IMR-90 (cell line): ENCODE measurements at regions not wholly inside any gene's neighbourhood (a gene's known extent, or its start where the extent isn't known, plus 50 kb on each side); places are given as distances from the start of the nearest gene placed in this dataset.

ENCODE experiments used
- ATAC-seq: fragments of 200-7000 bp; cut with Tn5 transposase; 2 replicates; pipeline ENCODE4 v1.9.1; 2020; ENCODE audit warnings: low read depth, mild to moderate bottlenecking, moderate library complexity
- BruUV-seq: library from RNA; stranded (reverse); fragments of 400-500 nt; replicated peaks from 2 replicates; lab custom pipeline; 2021; lab: Mats Ljungman, UMichigan
- CTCF ChIA-PET: fragments of 300-600 bp; formaldehyde crosslinking; extraction: SDS; loops from one replicate; lab custom pipeline; 2021; ENCODE audit warnings: antibody characterized with exemption; lab: Yijun Ruan, JAX
- POLR2A ChIA-PET: fragments of 300-600 bp; sonication (Branson Sonifier 250); formaldehyde crosslinking; loops from one replicate; lab custom pipeline; 2022; ENCODE audit warnings: antibody characterized with exemption; ENCODE audit not compliant: unreplicated experiment; lab: Charles Lee
- DNase-seq: peaks from one replicate; pipeline ENCODE4 v3.0.0; 2013
- H2AFZ ChIP-seq: replicated peaks from 2 replicates; pipeline ENCODE3; 2013; ENCODE audit warnings: low read length, mild to moderate bottlenecking; ENCODE audit not compliant: poor library complexity
- H2AK5ac ChIP-seq: 2 replicates; pipeline ENCODE4 v1.6.1; 2013; ENCODE audit warnings: low read depth, low read length, inconsistent platforms
- H2AK9ac ChIP-seq: replicated peaks from 2 replicates; pipeline ENCODE3; 2013; ENCODE audit warnings: mild to moderate bottlenecking, low read depth, low read length, moderate library complexity; ENCODE audit not compliant: poor library complexity
- H2BK120ac ChIP-seq: 2 replicates; pipeline ENCODE4 v1.6.1; 2013; ENCODE audit warnings: low read depth, low read length, inconsistent platforms
- H2BK15ac ChIP-seq: 3 replicates; pipeline ENCODE4 v1.6.1; 2013; ENCODE audit warnings: low read depth, low read length, inconsistent platforms
- H2BK20ac ChIP-seq: 2 replicates; pipeline ENCODE4 v1.6.1; 2013; ENCODE audit warnings: low read depth, mild to moderate bottlenecking, inconsistent platforms, low read length, moderate library complexity
- H2BK5ac ChIP-seq: 2 replicates; pipeline ENCODE4 v1.6.1; 2013; ENCODE audit warnings: mild to moderate bottlenecking, low read depth, low read length, inconsistent platforms; ENCODE audit not compliant: poor library complexity, severe bottlenecking
- H3K14ac ChIP-seq: replicated peaks from 2 replicates; pipeline ENCODE4 v1.6.1; 2013; ENCODE audit warnings: low read depth, low read length, inconsistent platforms
- H3K18ac ChIP-seq: 2 replicates; pipeline ENCODE4 v1.6.1; 2013; ENCODE audit warnings: low read depth, low read length, control low read depth
- H3K23ac ChIP-seq: 2 replicates; pipeline ENCODE4 v1.6.1; 2013; ENCODE audit warnings: low read depth, low read length, inconsistent platforms
- H3K27ac ChIP-seq: 2 replicates; pipeline ENCODE4 v1.5.1; 2013; ENCODE audit warnings: mild to moderate bottlenecking, control low read depth, low read length; ENCODE audit not compliant: insufficient read depth
- H3K27me3 ChIP-seq: 2 replicates; pipeline ENCODE4 v1.6.1; 2013; ENCODE audit warnings: low read length; ENCODE audit not compliant: control insufficient read depth, insufficient read depth
- H3K36me3 ChIP-seq: 2 replicates; pipeline ENCODE4 v1.6.1; 2013; ENCODE audit warnings: low read length, mixed read lengths; ENCODE audit not compliant: control insufficient read depth, insufficient read depth
- H3K4ac ChIP-seq: 2 replicates; pipeline ENCODE4 v1.6.1; 2013; ENCODE audit warnings: low read depth, low read length, inconsistent platforms
- H3K4me1 ChIP-seq: 2 replicates; pipeline ENCODE4 v1.6.1; 2013; ENCODE audit warnings: low read length, mixed read lengths; ENCODE audit not compliant: control insufficient read depth, insufficient read depth
- H3K4me2 ChIP-seq: 2 replicates; pipeline ENCODE4 v1.6.1; 2013; ENCODE audit warnings: low read depth, mild to moderate bottlenecking, control low read depth, low read length, moderate library complexity
- H3K4me3 ChIP-seq: 2 replicates; pipeline ENCODE4 v1.5.1; 2013; ENCODE audit warnings: low read depth, mild to moderate bottlenecking, control low read depth, low read length, moderate library complexity; ENCODE audit not compliant: insufficient read depth
- H3K56ac ChIP-seq: 2 replicates; pipeline ENCODE4 v1.6.1; 2013; ENCODE audit warnings: low read length, inconsistent platforms; ENCODE audit not compliant: insufficient read depth; ENCODE audit errors: extremely low read depth
- H3K79me1 ChIP-seq, 2 experiments: 2 replicates each; pipeline ENCODE4 v1.6.1; 2013; ENCODE audit warnings: low read length in 2 of 2, inconsistent platforms in 1 of 2, low read depth in 1 of 2
- H3K9ac ChIP-seq: 2 replicates; pipeline ENCODE4 v1.6.1; 2013; ENCODE audit warnings: low read depth, low read length, control low read depth
- H3K9me1 ChIP-seq: 2 replicates; pipeline ENCODE4 v1.6.1; 2013; ENCODE audit warnings: low read length, inconsistent platforms; ENCODE audit not compliant: insufficient read depth
- H3K9me3 ChIP-seq: 2 replicates; pipeline ENCODE4 v1.6.1; 2013; ENCODE audit warnings: low read length; ENCODE audit not compliant: control insufficient read depth, insufficient read depth
- H4K20me1 ChIP-seq: 2 replicates; pipeline ENCODE4 v1.6.1; 2013; ENCODE audit warnings: low read length, inconsistent platforms; ENCODE audit not compliant: insufficient read depth
- H4K5ac ChIP-seq: 2 replicates; pipeline ENCODE4 v1.6.1; 2013; ENCODE audit warnings: mild to moderate bottlenecking, low read depth, low read length, control low read depth
- H4K8ac ChIP-seq, 2 experiments: 2 replicates each; pipeline ENCODE4 v1.6.1; 2013; ENCODE audit warnings: low read depth in 2 of 2, low read length in 2 of 2, control low read depth in 1 of 2, inconsistent platforms in 1 of 2
- H4K91ac ChIP-seq: 2 replicates; pipeline ENCODE4 v1.6.1; 2013; ENCODE audit warnings: low read depth, low read length, inconsistent platforms; ENCODE audit not compliant: insufficient read depth
- BHLHE40 ChIP-seq: fragments of 150-350 bp; IDR thresholded peaks from 2 replicates; pipeline ENCODE4 v1.6.1; 2016; ENCODE audit warnings: mild to moderate bottlenecking, low read depth, low read length
- CEBPB ChIP-seq: IDR thresholded peaks from 2 replicates; pipeline ENCODE4 v1.6.1; 2012; ENCODE audit warnings: low read depth, low read length, improper control_type of control experiment
- CHD1 ChIP-seq: IDR thresholded peaks from 2 replicates; pipeline ENCODE4 v1.6.1; 2012; ENCODE audit warnings: low read depth, low read length, improper control_type of control experiment
- FOS ChIP-seq: fragments of 150-350 bp; IDR thresholded peaks from 2 replicates; pipeline ENCODE4 v1.6.1; 2016; ENCODE audit warnings: low read depth, low read length
- MAFK ChIP-seq: IDR thresholded peaks from 2 replicates; pipeline ENCODE4 v1.6.1; 2012; ENCODE audit warnings: low read depth, low read length, improper control_type of control experiment
- MAZ ChIP-seq: IDR thresholded peaks from 2 replicates; pipeline ENCODE4 v1.6.1; 2012; ENCODE audit warnings: low read depth, mild to moderate bottlenecking, low read length, improper control_type of control experiment, moderate library complexity, borderline replicate concordance
- MXI1 ChIP-seq: IDR thresholded peaks from 2 replicates; pipeline ENCODE4 v1.6.1; 2012; ENCODE audit warnings: low read depth, mild to moderate bottlenecking, low read length, moderate library complexity, borderline replicate concordance
- NFE2L2 ChIP-seq: fragments of 150-350 bp; IDR thresholded peaks from 2 replicates; pipeline ENCODE4 v1.6.1; 2016; ENCODE audit warnings: low read depth, mild to moderate bottlenecking, low read length
- POLR2A ChIP-seq: IDR thresholded peaks from 2 replicates; pipeline ENCODE4 v1.6.1; 2012; ENCODE audit warnings: mild to moderate bottlenecking, low read depth, low read length
- RAD21 ChIP-seq: IDR thresholded peaks from 2 replicates; pipeline ENCODE4 v1.6.1; 2012; ENCODE audit warnings: low read length, improper control_type of control experiment
- RCOR1 ChIP-seq: IDR thresholded peaks from 2 replicates; pipeline ENCODE4 v1.6.1; 2012; ENCODE audit warnings: mild to moderate bottlenecking, low read length, improper control_type of control experiment; ENCODE audit not compliant: insufficient replicate concordance
- RFX5 ChIP-seq: IDR thresholded peaks from 2 replicates; pipeline ENCODE4 v1.8.0; 2012; ENCODE audit warnings: low read depth, mild to moderate bottlenecking, low read length, moderate library complexity
- SMC3 ChIP-seq: fragments of 150-350 bp; IDR thresholded peaks from 2 replicates; pipeline ENCODE4 v1.6.1; 2016; ENCODE audit warnings: low read depth, mild to moderate bottlenecking, antibody characterized with exemption, low read length, moderate library complexity
- WGBS, 2 experiments: methylation state at CpG; one replicate each; pipeline versions ENCODE4 v1.1.5 to v1.1.7; 2013; ENCODE audit warnings: missing lambda C conversion rate in 2 of 2; ENCODE audit not compliant: insufficient read length in 1 of 2; ENCODE audit errors: extremely low coverage in 2 of 2; 5-methylcytosine and 5-hydroxymethylcytosine counted together
- dilution Hi-C: fragments of 300-500 bp; cut with HindIII; formaldehyde crosslinking; loops from one replicate; pipeline ENCODE4 v1.14.3; 2018; ENCODE audit warnings: low sequenced_read_pairs; ENCODE audit not compliant: unreplicated experiment
- in situ Hi-C: fragments of 300-500 bp; cut with MboI; formaldehyde crosslinking; loops from 3 replicates; pipeline ENCODE4 v1.14.3; 2019; ENCODE audit warnings: low sequenced_read_pairs, inconsistent platforms, mixed read lengths
- intact Hi-C: fragments of 100-400 bp; cut with micrococcal nuclease; formaldehyde crosslinking; loops from 2 replicates; pipeline ENCODE4 v1.10.0; 2022
- TF ChIP-seq, protein P1 (sequence below): fragments of 150-350 bp; IDR thresholded peaks from 2 replicates; pipeline ENCODE4 v1.6.1; 2017; ENCODE audit warnings: mild to moderate bottlenecking, antibody characterized with exemption, low read length, low read depth
- TF ChIP-seq, protein P2 (sequence below): conservative IDR thresholded peaks from 2 replicates; pipeline ENCODE4 v1.5.1; 2012; ENCODE audit warnings: mild to moderate bottlenecking, low read depth, low read length, improper control_type of control experiment
- TF ChIP-seq, protein P3 (sequence below): fragments of 150-350 bp; IDR thresholded peaks from 2 replicates; pipeline ENCODE4 v1.6.1; 2016; ENCODE audit warnings: low read depth, mild to moderate bottlenecking, low read length, moderate library complexity, borderline replicate concordance

DNA sequence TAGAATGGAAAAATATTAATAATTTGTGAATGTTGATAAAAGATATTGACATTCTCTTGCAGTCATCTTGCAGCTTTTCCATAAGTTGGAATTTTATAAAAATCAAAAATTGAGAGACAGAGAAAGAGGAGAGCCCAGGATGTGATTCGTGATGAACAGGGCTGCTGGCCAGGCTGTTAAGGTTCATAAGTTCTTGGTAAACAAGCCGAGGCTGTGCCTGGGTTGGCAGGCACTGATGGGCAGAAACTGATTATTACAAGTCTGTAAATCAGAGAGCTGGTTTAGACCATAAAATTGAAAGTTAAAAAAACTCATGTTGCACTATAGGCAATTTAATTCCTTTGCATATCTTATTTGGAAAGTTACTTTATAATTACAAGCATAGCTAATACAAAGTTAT is 533.7 kb downstream of the HAPSTR1 start:
- no peak overlapping the region for H2AK9ac ChIP-seq
- 0% methylated on average over 2 of the region's 2 CpGs; no CpG with 5 or more reads in 1 of the 2 experiments for WGBS, 2 experiments
- H4K5ac ChIP-seq = no peak overlapping the region
- dilution Hi-C loops (no loop called here), in situ Hi-C loops (no loop called here), intact Hi-C loops (no loop called here)
- H2BK15ac ChIP-seq = no peak overlapping the region
- no peak overlapping the region for H2AFZ ChIP-seq
- no peak overlapping the region for H3K4me3 ChIP-seq
- TF ChIP-seq NFE2L2 = no peak
- no peak for TF ChIP-seq MAFK
- no peak for TF ChIP-seq CHD1
- no peak for TF ChIP-seq MXI1
- no peak for TF ChIP-seq CEBPB
- TF ChIP-seq BHLHE40 = no peak
- TF ChIP-seq, protein P1, sequence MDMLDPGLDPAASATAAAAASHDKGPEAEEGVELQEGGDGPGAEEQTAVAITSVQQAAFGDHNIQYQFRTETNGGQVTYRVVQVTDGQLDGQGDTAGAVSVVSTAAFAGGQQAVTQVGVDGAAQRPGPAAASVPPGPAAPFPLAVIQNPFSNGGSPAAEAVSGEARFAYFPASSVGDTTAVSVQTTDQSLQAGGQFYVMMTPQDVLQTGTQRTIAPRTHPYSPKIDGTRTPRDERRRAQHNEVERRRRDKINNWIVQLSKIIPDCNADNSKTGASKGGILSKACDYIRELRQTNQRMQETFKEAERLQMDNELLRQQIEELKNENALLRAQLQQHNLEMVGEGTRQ = no peak
- TF ChIP-seq RAD21 = no peak
- no peak for TF ChIP-seq FOS
- no peak for TF ChIP-seq SMC3
- no peak for TF ChIP-seq RCOR1
- TF ChIP-seq RFX5 = no peak
- TF ChIP-seq POLR2A = no peak
- TF ChIP-seq, protein P2, sequence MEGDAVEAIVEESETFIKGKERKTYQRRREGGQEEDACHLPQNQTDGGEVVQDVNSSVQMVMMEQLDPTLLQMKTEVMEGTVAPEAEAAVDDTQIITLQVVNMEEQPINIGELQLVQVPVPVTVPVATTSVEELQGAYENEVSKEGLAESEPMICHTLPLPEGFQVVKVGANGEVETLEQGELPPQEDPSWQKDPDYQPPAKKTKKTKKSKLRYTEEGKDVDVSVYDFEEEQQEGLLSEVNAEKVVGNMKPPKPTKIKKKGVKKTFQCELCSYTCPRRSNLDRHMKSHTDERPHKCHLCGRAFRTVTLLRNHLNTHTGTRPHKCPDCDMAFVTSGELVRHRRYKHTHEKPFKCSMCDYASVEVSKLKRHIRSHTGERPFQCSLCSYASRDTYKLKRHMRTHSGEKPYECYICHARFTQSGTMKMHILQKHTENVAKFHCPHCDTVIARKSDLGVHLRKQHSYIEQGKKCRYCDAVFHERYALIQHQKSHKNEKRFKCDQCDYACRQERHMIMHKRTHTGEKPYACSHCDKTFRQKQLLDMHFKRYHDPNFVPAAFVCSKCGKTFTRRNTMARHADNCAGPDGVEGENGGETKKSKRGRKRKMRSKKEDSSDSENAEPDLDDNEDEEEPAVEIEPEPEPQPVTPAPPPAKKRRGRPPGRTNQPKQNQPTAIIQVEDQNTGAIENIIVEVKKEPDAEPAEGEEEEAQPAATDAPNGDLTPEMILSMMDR = no peak
- no peak for TF ChIP-seq MAZ
- TF ChIP-seq, protein P3, sequence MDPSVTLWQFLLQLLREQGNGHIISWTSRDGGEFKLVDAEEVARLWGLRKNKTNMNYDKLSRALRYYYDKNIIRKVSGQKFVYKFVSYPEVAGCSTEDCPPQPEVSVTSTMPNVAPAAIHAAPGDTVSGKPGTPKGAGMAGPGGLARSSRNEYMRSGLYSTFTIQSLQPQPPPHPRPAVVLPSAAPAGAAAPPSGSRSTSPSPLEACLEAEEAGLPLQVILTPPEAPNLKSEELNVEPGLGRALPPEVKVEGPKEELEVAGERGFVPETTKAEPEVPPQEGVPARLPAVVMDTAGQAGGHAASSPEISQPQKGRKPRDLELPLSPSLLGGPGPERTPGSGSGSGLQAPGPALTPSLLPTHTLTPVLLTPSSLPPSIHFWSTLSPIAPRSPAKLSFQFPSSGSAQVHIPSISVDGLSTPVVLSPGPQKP = no peak
- H4K20me1 ChIP-seq = no peaks in the 10 kb centered on the region
- H2BK5ac ChIP-seq = no peak overlapping the region
- H3K79me1 ChIP-seq = no peaks in the 10 kb centered on the region
- H3K4me1 ChIP-seq = no peaks in the 10 kb centered on the region
- H3K36me3 ChIP-seq = no peaks in the 10 kb centered on the region
- no peak overlapping the region for H3K18ac ChIP-seq
- H4K91ac ChIP-seq = no peak overlapping the region
- H2AK5ac ChIP-seq = no peak overlapping the region
- no peak overlapping the region for H3K4ac ChIP-seq
- no peak overlapping the region for H2BK20ac ChIP-seq
- ChIA-PET CTCF (no interaction called here), POLR2A (no interaction called here)
- no peak overlapping the region for H2BK120ac ChIP-seq
- H3K9me3 ChIP-seq = peaks cover 2% of the 10 kb centered on the region
- no peak overlapping the region for H3K4me2 ChIP-seq
- H3K23ac ChIP-seq = no peak overlapping the region
- no peak overlapping the region for H4K8ac ChIP-seq
- no peak overlapping the region for H3K56ac ChIP-seq
- no peaks in the 10 kb centered on the region for H3K9me1 ChIP-seq
- DNase-seq = no peak
- no peaks in the 10 kb centered on the region for H3K27me3 ChIP-seq
- H3K27ac ChIP-seq = no peak overlapping the region
- no TSS peak for BruUV-seq
- ATAC-seq = no peak
- no peak overlapping the region for H3K9ac ChIP-seq
- H3K14ac ChIP-seq = no peak overlapping the region
